GOT3 (cell line): ENCODE measurements at regions not wholly inside any gene's neighbourhood (a gene's known extent, or its start where the extent isn't known, plus 50 kb on each side); places are given as distances from the start of the nearest gene placed in this dataset.

Experiments
- DNase-seq: peaks from one replicate; lab custom pipeline; 2025; ENCODE audit warnings: mixed read lengths; lab: John Stamatoyannopoulos, UW

DNA sequence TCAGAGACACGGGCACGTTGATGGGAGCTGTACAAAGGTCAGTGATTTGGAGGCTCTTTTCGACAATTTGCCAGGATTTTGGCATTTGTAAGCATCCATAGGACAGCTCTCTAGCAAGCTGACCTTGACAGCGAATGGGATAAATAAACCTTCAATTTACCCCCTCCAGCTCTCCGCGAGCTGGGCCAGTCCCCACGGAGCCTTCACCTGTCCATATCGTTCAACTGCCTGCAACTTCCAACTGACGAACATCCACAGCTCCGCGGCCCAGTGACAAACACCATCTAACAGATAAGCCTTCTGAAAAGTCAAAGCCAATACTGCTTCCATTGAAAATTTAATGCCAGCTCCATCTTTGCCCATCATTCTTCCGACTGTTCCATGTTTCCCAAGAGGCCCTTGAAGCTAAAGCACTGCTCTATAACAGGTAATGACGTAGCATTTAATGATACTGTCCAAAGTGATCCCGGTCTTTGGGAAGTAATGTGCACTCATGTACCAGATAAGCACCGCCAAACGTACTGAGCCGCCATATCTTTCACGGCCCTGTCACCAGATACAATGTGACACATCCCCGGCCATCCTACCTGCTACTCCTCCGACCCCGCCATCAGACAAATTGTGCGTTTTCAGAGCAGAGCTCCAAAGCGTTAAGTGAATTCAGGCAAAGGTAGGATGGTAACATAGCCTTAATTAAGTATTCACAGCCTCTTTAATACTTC, 365.3 kb upstream of the ZNF507 start:
- no peak for DNase-seq

DNA sequence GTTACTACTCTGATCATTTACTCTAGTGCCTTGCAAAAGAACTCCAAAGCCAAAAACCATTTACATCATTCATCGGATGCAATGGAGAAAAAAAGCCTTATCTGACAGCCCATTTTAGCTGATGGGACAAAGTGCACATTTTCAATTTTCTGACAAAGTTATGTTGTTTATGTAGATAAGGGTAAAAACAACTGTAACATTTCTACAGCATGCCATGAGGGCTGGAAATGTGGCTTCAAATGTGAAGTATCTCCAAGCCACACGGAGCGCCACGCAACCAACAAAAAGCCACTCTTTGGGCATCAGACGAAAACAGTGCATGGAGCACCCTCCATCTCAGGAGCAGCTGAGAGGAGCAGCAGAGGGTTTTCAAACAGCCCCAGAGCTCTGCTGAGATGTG, 364.6 kb upstream of the ZNF507 start:
- no peak for DNase-seq

DNA sequence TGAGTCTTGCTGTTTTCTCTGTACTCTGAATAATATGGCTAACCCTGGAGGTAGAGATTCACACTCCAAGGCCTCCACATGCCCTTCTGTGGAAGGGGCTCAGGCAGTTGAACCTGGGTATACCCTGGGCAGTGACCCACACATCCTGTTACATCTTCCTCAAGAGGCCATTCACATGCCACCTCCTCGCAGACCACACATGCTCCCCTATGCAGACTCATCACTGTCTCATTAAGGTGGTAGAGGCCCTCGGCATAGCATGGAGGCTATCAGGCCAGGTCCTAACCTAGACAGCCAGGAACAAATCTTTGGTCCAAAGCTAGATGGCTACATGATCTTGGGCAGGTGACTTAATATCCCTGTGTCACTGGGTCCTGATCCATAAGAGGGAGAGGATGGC, 363.9 kb upstream of the ZNF507 start:
- no peak for DNase-seq

DNA sequence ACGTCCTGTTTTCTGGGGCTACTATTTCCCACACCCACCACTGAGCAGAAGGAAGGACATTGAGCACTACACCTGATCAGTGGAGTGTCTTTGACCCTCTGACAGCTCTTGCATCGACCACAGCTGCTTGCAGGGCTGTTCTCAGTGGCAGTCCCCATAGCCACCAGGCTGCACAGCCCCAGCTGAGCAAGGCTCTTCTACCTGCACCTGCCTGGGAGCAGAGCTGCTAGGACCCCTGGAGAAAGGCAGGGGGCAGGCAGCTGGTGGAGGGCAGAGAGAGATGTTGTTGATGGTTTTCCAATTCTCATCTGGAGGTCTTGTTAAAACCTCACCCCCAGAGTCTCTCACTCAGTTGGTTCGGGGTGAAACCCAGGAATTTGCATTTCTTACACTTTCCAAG, 361.8 kb upstream of the ZNF507 start:
- no peak for DNase-seq

DNA sequence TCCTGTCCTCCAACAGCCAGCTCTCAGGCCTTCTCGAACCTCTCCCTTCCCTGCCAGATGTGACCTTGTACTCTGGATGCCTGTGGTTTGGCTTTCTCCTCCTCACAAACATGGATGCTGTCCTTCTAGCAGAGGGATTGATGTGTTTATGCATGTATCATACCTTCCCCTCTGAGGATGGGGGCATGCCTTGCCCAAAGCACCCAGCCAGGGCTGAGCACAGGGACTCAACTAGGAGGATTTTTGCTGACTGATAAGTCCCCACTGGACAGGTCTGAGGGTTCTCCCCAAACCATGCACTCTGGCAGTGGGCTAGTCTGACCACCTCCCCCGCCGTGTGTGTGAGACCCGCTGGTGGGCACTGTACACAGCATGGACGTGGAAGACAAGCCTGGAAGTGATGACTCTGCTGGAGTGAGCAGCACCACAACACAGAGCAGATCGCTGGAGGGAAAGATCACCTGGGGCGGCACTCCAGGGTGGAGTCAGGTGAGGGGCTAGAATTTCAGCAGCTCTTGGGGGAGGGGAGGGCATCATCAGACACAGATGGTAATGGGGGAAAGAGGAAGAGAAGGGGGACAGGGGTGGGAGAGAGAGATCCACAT, 360.3 kb upstream of the ZNF507 start:
- DNase-seq: no peak

DNA sequence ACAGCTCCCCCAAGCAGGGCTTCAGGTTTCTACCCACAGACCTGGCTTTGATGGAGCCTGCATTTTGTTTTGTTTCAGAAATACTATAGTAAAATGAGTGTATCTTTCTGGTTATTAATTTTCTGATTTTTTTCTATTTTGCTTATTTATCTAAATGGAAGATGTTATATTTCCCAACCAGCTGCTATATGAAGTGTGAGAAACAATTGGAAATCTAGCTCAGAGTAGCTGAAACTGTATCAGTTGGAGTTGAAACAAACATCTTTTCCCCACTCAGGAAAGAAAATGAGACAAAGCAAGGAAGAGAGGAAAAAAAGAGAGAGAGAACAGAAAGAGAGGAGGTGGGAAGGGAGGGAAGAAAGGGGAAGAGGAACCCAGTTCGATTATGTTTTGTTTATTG, 358.5 kb upstream of the ZNF507 start:
- no peak for DNase-seq

DNA sequence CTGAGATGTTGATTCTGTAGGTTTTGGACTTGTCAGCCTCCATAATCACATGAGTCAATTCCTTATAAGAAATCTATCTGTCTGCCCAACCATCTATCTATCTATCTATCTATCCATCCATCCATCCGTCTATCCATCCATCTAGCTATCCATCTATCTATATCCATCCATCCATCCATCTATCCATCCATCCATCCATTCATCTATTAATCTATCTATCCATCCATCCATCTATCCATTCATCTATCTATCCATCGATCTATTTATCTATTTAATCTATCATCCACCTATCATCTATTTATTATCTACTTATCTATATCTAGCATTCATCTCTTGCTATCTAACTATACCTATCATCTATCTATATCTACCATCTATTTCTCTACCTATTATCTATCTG, 357.2 kb upstream of the ZNF507 start:
- DNase-seq: no peak

DNA sequence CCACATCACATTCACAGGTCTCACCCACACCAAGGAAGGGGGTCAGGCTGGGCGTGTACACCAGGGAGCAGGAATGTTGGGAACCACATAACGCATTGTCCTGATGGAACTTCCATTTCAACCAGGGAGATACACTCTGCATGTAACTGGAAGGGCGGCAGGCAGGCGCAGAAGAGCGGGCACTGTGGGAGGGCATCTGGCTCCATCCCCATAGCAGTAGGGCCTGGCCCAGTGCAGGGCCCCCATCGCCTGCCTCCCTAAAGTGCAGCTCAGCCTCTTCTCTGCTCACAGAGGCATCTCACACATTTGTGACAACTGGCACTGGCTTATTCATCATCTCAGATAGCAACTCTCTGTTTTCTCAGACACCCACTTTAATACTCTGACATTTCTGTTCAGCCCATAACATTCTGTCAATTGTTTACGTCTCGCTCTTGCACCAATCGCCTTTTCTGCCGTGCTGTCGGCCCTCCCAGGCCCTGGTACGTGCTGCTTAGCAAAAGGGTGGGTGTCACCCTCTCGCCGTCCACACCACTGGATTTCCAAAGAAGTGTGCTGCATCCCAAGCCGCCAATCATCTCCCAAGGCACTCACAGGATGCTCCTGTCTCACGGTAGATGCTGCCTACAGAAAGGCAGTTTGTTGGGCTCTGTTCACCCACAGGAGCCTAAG, 353.3 kb upstream of the ZNF507 start:
- no peak for DNase-seq

DNA sequence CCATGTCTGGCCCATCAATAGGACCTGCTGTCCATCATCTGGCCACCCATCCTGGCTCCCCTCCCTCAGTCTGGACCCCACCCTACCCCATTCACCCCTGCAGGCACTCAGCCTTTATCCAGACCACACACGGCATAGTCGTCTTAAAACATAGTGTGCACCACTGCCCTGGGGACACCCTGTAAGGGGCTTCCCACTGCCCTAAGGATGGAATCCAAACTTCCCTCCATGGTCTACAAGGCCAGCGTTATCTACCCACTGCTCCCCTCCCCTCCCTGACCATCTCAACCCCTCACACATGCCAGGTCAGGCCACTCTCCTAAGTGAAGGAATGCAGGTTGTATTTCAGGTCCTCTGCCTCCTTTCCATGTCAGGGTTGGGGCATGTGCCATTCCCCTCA, 352.7 kb upstream of the ZNF507 start:
- no peak for DNase-seq

DNA sequence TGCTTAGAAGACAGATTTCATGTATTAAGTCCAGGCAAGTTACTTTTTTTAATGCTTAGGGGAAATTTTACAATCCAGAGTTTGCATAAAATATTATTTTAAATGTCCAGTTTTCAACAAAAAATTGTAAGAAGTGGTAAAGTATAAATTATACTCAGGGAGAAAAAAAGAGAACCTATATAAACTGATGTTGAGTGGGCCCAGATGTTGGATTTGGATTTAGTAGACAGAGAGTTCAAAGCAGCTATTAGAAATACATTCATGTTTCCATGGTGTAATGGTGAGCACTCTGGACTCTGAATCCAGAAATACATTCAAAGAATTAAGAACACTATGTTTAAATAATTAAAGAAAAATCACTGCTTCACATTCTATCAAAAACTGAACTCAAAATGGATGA, 349.9 kb upstream of the ZNF507 start:
- DNase-seq: no peak

DNA sequence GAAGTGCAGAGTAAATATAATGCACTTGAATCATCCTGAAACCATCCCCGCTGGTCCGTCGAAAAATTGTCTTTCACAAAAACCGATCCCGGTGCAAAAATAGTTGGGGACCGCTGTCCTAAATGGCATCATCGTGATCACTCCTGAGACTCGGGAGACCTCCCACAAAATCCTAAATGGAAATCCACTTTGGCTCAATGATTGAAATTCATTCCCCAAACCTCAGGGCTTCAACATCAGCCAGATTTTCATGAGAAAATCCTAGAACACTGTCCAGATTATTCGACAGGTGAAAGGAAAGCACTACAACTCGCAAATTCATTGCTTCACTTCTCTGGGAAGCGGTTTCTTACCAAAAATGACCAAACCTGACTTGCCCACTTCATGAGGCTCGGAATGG, 335.3 kb upstream of the ZNF507 start:
- DNase-seq: no peak

DNA sequence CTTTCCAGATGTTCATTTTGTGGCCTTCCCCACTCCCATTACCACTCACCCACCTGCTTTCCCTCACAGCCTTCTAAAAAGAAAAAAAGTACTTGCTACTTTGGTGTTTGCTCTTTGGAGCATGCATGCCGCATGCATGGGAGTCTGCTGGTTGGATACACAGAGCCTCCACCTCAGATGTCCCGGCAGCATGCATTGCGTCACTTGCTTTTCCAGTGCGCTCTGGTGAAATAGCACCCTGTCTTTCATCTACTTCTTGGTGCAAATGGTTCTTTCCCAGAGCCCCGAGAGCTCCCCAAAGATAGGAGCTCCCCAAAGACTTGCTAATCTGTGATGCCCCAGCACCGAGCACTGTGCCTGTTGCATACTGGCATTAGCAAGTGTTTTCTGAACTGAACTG, 333.2 kb upstream of the ZNF507 start:
- DNase-seq: no peak

DNA sequence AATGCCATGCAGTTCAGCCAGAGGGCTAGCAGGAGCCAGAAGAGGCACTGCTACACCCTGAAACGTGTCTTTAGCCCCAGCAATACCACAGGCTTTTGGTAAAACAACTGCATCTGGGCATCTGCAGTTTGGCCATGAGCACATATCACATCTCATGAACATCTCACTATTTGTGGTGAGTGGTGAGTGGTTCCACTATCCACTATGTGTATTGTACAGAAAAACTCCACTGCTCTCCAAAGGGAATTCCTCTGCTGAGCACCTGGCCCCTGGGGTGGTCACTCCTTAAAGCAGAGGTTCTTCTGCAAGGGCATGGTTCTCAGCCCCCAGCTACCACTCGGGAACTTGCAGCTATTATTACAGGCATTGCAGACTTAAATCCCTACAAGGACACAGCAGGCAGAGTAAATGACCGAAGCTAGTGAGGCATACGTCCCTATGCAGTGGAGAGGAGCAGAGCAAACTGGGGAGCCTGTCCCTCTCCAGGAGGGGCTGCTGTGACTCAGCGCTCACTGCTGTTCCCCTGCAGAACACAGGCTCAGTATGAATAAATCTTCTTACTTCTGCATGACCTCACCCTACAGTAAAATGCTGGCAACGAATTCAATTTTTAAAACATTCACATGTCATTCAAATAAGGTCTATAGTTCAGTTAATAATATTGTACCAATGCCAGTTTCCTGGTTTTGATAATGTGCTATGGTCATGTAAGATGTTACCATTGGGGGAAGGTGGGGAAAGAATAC, 332.4 kb upstream of the ZNF507 start:
- no peak for DNase-seq

DNA sequence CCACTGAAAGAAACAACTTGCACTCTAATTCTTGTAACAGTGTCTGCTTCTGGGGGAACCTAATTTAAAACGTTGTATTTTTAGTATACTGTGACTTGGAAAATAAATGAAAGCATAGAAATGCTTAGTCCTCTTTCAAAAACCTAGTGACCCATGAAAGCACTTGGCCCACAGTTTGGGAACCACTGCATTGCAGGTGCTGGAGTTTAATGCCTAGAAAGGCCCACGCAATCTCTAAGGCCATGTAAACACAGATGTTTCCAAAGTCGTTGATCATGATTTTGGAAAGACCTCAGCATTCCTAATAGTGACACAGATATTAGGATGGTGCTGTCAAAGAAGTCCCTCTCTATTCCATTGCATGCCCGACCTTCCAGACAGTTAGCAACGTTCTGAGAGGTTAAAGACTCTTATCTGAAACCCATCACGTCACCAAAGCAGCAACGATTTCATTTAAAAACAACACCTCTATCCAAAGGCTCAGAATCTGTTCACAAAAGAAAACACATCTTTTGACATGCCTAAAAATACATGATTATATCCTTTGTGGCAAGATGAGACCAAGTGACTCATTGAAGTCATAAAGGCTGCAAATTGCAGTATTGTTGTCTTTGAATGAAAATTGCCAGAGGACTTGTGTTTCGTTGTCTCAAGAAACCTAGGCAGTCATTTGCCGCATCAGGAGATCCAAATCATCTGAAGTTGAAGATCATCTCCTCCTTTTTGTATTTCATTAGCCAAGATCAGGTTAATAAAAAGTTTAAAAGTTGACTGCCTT, 328.0 kb upstream of the ZNF507 start:
- DNase-seq: no peak

DNA sequence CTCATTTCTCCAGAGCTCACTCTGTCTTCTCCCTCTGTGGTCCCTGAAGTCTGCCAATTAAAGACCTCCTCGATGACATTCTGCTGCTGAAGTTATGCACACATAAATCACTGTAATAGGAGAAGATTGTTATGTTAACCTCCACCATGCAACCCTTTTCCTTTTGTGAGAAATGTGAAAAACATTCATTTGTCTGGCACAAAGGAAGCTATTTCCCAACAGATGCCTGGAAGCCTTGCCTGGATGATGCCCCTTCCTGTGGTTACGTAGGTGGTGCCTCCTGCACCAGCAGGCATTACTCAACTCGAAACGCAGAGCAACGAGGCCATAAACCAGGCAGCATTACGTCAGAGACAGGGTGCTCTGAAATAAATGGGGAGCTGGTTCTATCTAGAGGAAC, 327.4 kb upstream of the ZNF507 start:
- DNase-seq: peak; percentile 8

DNA sequence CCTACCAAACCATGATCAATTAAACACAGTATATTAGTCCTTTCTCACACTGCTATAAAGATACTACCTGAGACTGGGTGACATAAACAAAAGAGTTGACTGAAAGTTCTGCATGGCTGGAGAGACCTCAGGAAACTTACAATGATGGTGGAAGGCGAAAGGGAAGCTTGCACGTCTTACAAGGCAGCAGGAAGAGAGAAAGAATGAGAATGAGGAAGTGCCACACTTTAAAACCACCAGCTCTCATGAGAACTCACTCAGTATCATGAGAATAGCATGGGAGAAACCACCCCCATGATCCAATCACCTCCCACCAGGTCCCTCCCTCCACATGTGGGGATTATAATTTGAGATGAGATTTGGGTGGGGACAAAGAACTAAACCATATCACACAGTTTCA, 324.9 kb upstream of the ZNF507 start:
- no peak for DNase-seq

DNA sequence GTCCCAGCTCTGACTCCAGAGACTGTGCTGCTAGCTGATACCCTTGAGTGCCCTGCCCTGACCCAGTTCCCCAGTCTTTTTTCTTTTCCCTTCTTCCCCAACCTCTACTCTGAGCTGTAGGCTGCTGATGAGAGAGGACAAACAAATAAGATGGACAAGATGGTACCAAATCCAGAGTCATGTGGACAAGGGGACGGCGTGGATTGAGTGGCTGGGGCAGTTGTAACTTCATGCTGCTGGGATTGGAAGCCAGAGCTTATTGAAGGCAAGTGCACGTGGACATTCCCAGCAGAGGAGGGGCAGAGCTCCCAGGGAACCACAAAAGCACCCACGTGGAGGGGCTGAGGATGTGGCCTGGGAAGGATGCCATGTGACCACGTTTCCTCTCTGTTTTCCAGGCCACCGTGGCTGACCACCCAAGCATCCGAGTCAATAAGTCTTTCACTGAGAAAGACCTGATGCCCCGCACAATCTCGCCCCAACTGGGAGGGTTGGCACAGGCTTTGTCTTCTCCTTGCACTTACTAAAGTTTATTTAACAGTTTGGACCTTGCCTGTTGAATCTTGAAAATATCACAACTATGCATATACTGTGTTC, 323.3 kb upstream of the ZNF507 start:
- DNase-seq: no peak

DNA sequence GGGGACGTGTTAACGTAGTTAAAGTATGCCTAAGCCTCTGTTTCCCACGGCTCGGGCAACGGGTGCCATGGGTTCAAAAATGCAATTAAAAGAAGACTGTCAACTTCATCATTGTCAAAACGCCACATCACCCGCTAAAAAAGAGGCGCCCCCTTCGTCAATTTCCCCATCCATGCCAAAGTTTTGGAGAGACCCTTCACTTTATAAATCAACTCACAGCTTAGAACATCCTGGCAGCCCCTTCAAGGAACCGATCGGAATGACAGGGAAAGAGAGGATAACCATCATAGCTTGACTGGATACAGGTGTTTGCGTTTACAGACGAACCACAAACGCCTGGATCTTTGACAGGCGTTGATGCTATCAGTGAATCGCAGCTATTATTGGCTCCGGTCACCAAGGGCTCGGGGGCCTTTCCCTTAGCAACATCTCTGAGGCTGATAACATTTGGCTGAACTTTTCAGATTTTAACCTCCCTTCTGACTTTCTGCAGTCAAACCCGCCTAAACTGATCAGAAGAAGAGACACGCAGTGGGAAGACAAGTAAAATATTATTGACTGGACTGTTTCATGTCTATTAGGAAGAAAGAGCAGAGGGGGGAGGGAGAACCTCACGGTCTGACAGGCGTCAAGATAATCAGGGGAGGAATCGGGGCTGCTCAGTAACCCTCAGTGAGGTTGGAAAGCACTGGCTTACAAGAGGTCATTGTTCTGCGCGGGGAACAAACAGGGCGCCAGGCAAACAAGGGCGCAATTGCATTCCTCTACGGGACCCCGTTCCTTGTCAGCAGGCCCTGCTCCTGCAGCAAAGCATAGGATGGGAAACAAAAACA, 322.5 kb upstream of the ZNF507 start:
- no peak for DNase-seq

DNA sequence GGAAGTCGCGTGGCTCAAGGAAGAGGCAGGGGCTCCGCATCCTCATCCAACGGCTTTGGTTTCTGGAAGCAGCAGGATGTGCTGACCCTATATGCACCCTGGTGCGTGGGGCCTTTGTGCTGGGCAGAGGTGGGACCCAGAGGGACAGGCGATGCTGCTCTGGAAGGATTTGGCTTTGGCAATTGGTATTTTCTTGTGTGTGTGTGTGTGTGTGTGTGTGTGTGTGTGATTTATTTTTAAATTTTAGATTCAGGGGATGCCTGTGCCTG, 321.9 kb upstream of the ZNF507 start:
- no peak for DNase-seq

DNA sequence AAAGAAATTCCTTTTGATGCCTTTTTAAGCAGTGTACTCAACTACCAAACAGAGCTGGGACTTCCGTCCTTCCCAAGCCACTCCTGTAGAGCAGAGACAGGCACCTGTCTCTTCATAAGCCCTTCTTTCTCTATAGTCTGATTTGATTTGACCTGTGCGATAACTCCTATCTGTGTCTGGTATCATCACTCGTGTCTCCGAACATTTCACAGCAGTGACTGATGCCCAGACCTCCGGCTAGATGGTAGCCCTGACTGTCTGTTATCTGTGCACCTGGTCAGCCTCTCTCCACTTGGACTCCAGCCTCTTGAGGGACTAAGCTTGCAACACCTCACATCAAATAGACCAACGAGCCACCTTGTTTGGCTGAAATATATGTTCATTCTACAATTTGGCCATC, 316.2 kb upstream of the ZNF507 start:
- no peak for DNase-seq

DNA sequence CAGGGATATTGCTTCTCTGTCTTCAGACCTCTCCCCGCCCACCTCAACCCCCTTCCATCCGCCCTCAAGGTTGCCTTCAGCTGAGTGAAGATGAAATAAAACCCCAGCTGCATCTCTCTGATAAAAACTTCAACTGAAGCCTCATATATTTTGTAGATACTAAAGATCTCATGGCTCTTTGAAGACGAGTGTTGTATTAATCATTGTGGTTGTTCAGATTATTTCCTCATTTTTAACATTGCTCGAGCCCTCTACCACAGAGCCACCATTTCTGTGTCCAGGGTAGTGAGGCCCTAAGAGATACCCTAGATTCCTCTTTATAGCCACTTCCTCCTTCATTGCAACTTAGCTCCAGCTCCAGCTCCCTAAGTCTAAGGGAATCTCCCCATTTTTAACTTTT, 312.8 kb upstream of the ZNF507 start:
- no peak for DNase-seq
